HepG2 (cell line): ENCODE measurements at regions not wholly inside any gene's neighbourhood (a gene's known extent, or its start where the extent isn't known, plus 50 kb on each side); places are given as distances from the start of the nearest gene placed in this dataset.
"Not testable (repeated sequence)": the region's sequence is repeated elsewhere in the genome, so short reads cannot be mapped to it uniquely, and the experiment has no call there.

Experiments
- ARHGAP35 ChIP-seq: sonication (generic); formaldehyde crosslinking; IDR thresholded peaks from 2 replicates; pipeline ENCODE4 v1.9.0; 2022; ENCODE audit warnings: mild to moderate bottlenecking, inconsistent platforms, moderate library complexity, missing genetic modification reagents, borderline replicate concordance
- CHD4 ChIP-seq: fragments of 200-600 bp; sonication (generic); IDR thresholded peaks from 2 replicates; pipeline ENCODE4 v1.7.0; 2017; ENCODE audit warnings: mild to moderate bottlenecking, low read length, borderline replicate concordance
- CREB1 ChIP-seq, 2 experiments: fragments of 450-650 bp in 1 of 2; IDR thresholded peaks; 2 replicates each; pipeline ENCODE4 v1.6.1; 2016 to 2017; ENCODE audit warnings: control low read depth in 1 of 2, mild to moderate bottlenecking in 1 of 2, missing compliant biosample characterization in 1 of 2, missing genetic modification characterization in 1 of 2
- EP300 ChIP-seq, 3 experiments: sonication (generic) in 1 of 3; formaldehyde crosslinking in 1 of 3; IDR thresholded peaks; 2 replicates each; pipeline versions ENCODE4 v1.5.1 to v1.6.1; 2011 to 2020; ENCODE audit warnings: low read depth in 2 of 3, low read length in 2 of 3, borderline replicate concordance in 1 of 3, improper control_type of control experiment in 1 of 3, mild to moderate bottlenecking in 1 of 3, missing genetic modification reagents in 1 of 3, moderate library complexity in 1 of 3
- HNRNPLL ChIP-seq: fragments of 200-400 bp; formaldehyde crosslinking; IDR thresholded peaks from 2 replicates; pipeline ENCODE4 v1.6.1; 2017; ENCODE audit warnings: mild to moderate bottlenecking, low read depth, low read length; ENCODE audit not compliant: poor library complexity, severe bottlenecking
- NR1H2 ChIP-seq: sonication (generic); formaldehyde crosslinking; IDR thresholded peaks from 2 replicates; pipeline ENCODE4 v1.8.1; 2022; ENCODE audit warnings: low read depth, missing genetic modification reagents, borderline replicate concordance
- POLR2A ChIP-seq, 2 experiments: IDR thresholded peaks; 2 replicates each; pipeline ENCODE4 v1.6.1; 2011; ENCODE audit warnings: low read depth in 2 of 2, low read length in 2 of 2, mild to moderate bottlenecking in 1 of 2, moderate library complexity in 1 of 2; ENCODE audit not compliant: insufficient read depth in 1 of 2
- POLR2AphosphoS5 ChIP-seq: IDR thresholded peaks from 2 replicates; pipeline ENCODE4 v1.6.1; 2012; ENCODE audit warnings: low read depth, low read length
- SETDB1 ChIP-seq: sonication (generic); formaldehyde crosslinking; IDR thresholded peaks from 2 replicates; pipeline ENCODE4 v1.5.1; 2020; ENCODE audit warnings: missing genetic modification reagents, mild to moderate bottlenecking, borderline replicate concordance
- ZNF263 ChIP-seq: sonication (generic); formaldehyde crosslinking; IDR thresholded peaks from 2 replicates; pipeline ENCODE4 v1.4.0; 2020; ENCODE audit warnings: missing genetic modification reagents
- ZNF607 ChIP-seq: sonication (generic); formaldehyde crosslinking; IDR thresholded peaks from 2 replicates; pipeline ENCODE4 v1.5.1; 2020; ENCODE audit warnings: missing genetic modification reagents, mild to moderate bottlenecking, borderline replicate concordance

GRCh38 chr9:16294940-16295339 lies 575.5 kb downstream of the BNC2 start:
- TF ChIP-seq CREB1 (IDR thresholded peaks at IDR 0.05); CREB1 (CRISPR knock-in tag; IDR thresholded peaks at IDR 0.05); HNRNPLL; ZNF263 (CRISPR knock-in tag); CHD4; NR1H2 (CRISPR knock-in tag); SETDB1; POLR2AphosphoS5; ZNF607 (CRISPR knock-in tag); ARHGAP35 (CRISPR knock-in tag); POLR2A (IDR thresholded peaks at IDR 0.05; ENCODE audit: insufficient read depth in 1 of 2, low read depth in 2 of 2, low read length in 2 of 2); EP300 (IDR thresholded peaks at IDR 0.05; ENCODE audit: low read depth in 2 of 2, low read length in 2 of 2); EP300 (CRISPR knock-in tag; IDR thresholded peaks at IDR 0.05; ENCODE audit: borderline replicate concordance): not testable (repeated sequence)
